Epithelial cell of proximal tubule (primary cell): ENCODE measurements at regions not wholly inside any gene's neighbourhood (a gene's known extent, or its start where the extent isn't known, plus 50 kb on each side); places are given as distances from the start of the nearest gene placed in this dataset.
"Not testable (repeated sequence)": the region's sequence is repeated elsewhere in the genome, so short reads cannot be mapped to it uniquely, and the experiment has no call there.

Experiments used
- DNase-seq: peaks from one replicate; pipeline ENCODE4 v3.0.0-alpha.2; 2011; ENCODE audit warnings: low read depth
- H3K4me3 ChIP-seq: 2 replicates; pipeline ENCODE4 v1.5.1; 2011; ENCODE audit warnings: low read depth, mild to moderate bottlenecking, low read length
- CTCF ChIP-seq: conservative IDR thresholded peaks from 2 replicates; pipeline ENCODE4 v1.5.1; 2012; ENCODE audit warnings: low read depth, mild to moderate bottlenecking, low read length

- no peak for TF ChIP-seq CTCF
- no peak for DNase-seq
- no peak overlapping the region for H3K4me3 ChIP-seq
Measured at GRCh38 chr18:15005313-15006130, 257.6 kb downstream of the ANKRD30B start.

GRCh38 chr18:15006616-15007015 is 258.6 kb downstream of the ANKRD30B start:
- H3K4me3 ChIP-seq, DNase-seq: not testable (repeated sequence)

- DNase-seq, result peak; percentile 1
- not testable (repeated sequence) for H3K4me3 ChIP-seq
Measured at GRCh38 chr18:15026041-15026440, 278.1 kb downstream of the ANKRD30B start.

- TF ChIP-seq CTCF, result peak; percentile 31
- DNase-seq, H3K4me3 ChIP-seq: not testable (repeated sequence)
Measured at GRCh38 chr18:15028037-15028436, 280.1 kb downstream of the ANKRD30B start.

- DNase-seq, H3K4me3 ChIP-seq: not testable (repeated sequence)
Measured at GRCh38 chr18:15060279-15060880, 312.4 kb downstream of the ANKRD30B start.

GRCh38 chr18:15061289-15061896 is 313.4 kb downstream of the ANKRD30B start:
- not testable (repeated sequence) for DNase-seq, H3K4me3 ChIP-seq

- DNase-seq, H3K4me3 ChIP-seq: not testable (repeated sequence)
Measured at GRCh38 chr18:15066434-15066833, 318.5 kb downstream of the ANKRD30B start.

GRCh38 chr18:15071311-15071710 is 323.3 kb downstream of the ANKRD30B start:
- DNase-seq, result not testable (repeated sequence)

More at GRCh38 chr18:15071311-15071710, 323.3 kb downstream of the ANKRD30B start:
- H3K4me3 ChIP-seq, result not testable (repeated sequence)
